GM21360 (cell line): ENCODE measurements at regions not wholly inside any gene's neighbourhood (a gene's known extent, or its start where the extent isn't known, plus 50 kb on each side); places are given as distances from the start of the nearest gene placed in this dataset.

ENCODE experiments used
- ATAC-seq: cut with Tn5 transposase; IDR thresholded peaks from one replicate; pipeline ENCODE4 v1.9.1; 2021; ENCODE audit warnings: mild to moderate bottlenecking, moderate library complexity; ENCODE audit not compliant: unreplicated experiment

GRCh38 chr1:232386294-232386693 lies 243.6 kb downstream of the SIPA1L2 start:
- ATAC-seq = no peak

- no peak for ATAC-seq
These were observed 244.7 kb downstream of the SIPA1L2 start for GRCh38 chr1:232385221-232385620.

- ATAC-seq = no peak
These were observed 245.6 kb downstream of the SIPA1L2 start for GRCh38 chr1:232384171-232384883.

GRCh38 chr1:232383455-232384123 lies 246.3 kb downstream of the SIPA1L2 start:
- ATAC-seq = no peak

GRCh38 chr1:232382671-232383070 lies 247.3 kb downstream of the SIPA1L2 start:
- no peak for ATAC-seq

- no peak for ATAC-seq
These were observed 248.4 kb downstream of the SIPA1L2 start for GRCh38 chr1:232381394-232382100.

GRCh38 chr1:232380596-232380995 lies 249.3 kb downstream of the SIPA1L2 start:
- ATAC-seq = no peak

GRCh38 chr1:232380131-232380530 lies 249.8 kb downstream of the SIPA1L2 start:
- no peak for ATAC-seq

GRCh38 chr1:232379063-232379434 lies 250.9 kb downstream of the SIPA1L2 start:
- ATAC-seq = no peak

- no peak for ATAC-seq
These were observed 251.5 kb downstream of the SIPA1L2 start for GRCh38 chr1:232378266-232379062.

GRCh38 chr1:232377494-232377770 lies 252.5 kb downstream of the SIPA1L2 start:
- no peak for ATAC-seq

- no peak for ATAC-seq
These were observed 253.1 kb downstream of the SIPA1L2 start for GRCh38 chr1:232376632-232377493.

- no peak for ATAC-seq
These were observed 257.0 kb downstream of the SIPA1L2 start for GRCh38 chr1:232372841-232373440.

- ATAC-seq = no peak
These were observed 257.5 kb downstream of the SIPA1L2 start for GRCh38 chr1:232372431-232372830.

- ATAC-seq = no peak
These were observed 260.3 kb downstream of the SIPA1L2 start for GRCh38 chr1:232369451-232370296.

GRCh38 chr1:232368821-232369321 lies 261.1 kb downstream of the SIPA1L2 start:
- ATAC-seq = no peak

GRCh38 chr1:232367293-232367692 lies 262.6 kb downstream of the SIPA1L2 start:
- ATAC-seq = no peak

- no peak for ATAC-seq
These were observed 265.1 kb downstream of the SIPA1L2 start for GRCh38 chr1:232364654-232365382.
